NB4 (cell line): ENCODE measurements at regions not wholly inside any gene's neighbourhood (a gene's known extent, or its start where the extent isn't known, plus 50 kb on each side); places are given as distances from the start of the nearest gene placed in this dataset.

ENCODE experiments used
- MYC ChIP-seq: IDR thresholded peaks from 2 replicates; pipeline ENCODE4 v1.6.1; 2011; ENCODE audit warnings: low read depth, low read length
- POLR2A ChIP-seq: IDR thresholded peaks from 2 replicates; pipeline ENCODE4 v1.6.1; 2011; ENCODE audit warnings: mild to moderate bottlenecking; ENCODE audit not compliant: insufficient read length; ENCODE audit errors: extremely low read depth
- TF ChIP-seq, protein P1 (sequence below): IDR thresholded peaks from one replicate; pipeline ENCODE4 v1.5.1; 2012; ENCODE audit warnings: low read depth, low read length
- TF ChIP-seq, protein P2 (sequence below): IDR thresholded peaks from 2 replicates; pipeline ENCODE4 v1.6.1; 2011; ENCODE audit warnings: low read depth, low read length

DNA sequence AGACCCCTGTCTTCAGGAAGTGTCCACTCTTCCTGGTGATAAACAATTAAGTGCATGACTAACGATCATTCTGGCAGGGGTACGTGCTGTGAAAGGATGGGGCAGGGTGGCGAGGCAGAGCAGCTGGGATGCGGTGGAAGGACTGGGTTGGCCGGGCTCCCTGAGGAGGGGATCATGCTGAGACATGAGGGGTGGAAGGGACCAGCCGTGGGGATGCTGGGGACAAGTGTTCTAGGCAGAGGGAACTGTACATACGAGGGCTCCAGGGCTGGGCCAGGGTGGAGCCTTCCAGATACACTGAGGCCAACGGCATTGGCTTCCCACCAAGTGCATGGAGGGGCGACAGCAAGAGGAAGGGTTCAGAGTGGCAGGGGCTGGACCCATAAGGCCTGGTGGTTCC lies 65.7 kb upstream of the SIRPA start:
- TF ChIP-seq, protein P1, sequence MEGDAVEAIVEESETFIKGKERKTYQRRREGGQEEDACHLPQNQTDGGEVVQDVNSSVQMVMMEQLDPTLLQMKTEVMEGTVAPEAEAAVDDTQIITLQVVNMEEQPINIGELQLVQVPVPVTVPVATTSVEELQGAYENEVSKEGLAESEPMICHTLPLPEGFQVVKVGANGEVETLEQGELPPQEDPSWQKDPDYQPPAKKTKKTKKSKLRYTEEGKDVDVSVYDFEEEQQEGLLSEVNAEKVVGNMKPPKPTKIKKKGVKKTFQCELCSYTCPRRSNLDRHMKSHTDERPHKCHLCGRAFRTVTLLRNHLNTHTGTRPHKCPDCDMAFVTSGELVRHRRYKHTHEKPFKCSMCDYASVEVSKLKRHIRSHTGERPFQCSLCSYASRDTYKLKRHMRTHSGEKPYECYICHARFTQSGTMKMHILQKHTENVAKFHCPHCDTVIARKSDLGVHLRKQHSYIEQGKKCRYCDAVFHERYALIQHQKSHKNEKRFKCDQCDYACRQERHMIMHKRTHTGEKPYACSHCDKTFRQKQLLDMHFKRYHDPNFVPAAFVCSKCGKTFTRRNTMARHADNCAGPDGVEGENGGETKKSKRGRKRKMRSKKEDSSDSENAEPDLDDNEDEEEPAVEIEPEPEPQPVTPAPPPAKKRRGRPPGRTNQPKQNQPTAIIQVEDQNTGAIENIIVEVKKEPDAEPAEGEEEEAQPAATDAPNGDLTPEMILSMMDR = no peak
- no peak for TF ChIP-seq POLR2A
- TF ChIP-seq, protein P2, sequence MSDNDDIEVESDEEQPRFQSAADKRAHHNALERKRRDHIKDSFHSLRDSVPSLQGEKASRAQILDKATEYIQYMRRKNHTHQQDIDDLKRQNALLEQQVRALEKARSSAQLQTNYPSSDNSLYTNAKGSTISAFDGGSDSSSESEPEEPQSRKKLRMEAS = no peak
- TF ChIP-seq MYC = no peak
